Left renal pelvis (tissue), 4 donors: ENCODE measurements at regions not wholly inside any gene's neighbourhood (a gene's known extent, or its start where the extent isn't known, plus 50 kb on each side); places are given as distances from the start of the nearest gene placed in this dataset.

Source experiments
- DNase-seq, 4 donors: peaks; one replicate each; pipeline ENCODE4 v3.0.0-alpha.2; 2013; ENCODE audit warnings: low read depth in 4 of 4, low spot score in 3 of 4

DNA sequence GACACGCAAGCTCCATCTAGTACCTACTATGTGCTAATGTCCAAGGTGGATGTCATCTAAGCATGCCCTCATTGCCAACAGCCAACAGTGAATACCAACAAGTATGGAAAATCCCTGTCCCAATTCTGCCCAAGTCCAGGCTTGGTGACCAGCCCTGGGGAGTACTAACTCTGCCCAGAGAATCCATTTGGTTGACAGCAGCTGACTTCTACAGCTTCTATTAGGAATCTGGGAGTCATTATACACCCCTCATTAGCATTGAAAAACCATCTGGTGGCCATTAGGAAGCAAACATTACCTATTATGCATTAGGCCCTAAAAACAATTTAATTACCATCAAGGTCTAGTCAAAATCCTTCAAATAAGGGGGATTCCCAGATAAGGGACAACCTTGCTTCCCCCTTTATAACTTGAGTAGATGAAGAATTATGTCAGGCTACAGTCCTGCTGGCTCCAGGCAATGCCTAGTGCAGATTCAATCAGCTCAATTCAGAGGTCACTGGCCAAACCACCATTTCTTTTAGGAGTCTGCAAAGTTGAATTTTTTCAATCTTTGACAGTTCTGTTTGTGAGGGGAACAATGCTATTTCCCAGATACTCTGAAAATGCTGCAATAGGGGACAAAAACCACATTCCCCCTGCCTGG lies 228.0 kb upstream of the LDB2 start:
- DNase-seq, result no peak

GRCh38 chr4:17124767-17125166 lies 226.3 kb upstream of the LDB2 start:
- DNase-seq, result no peak

GRCh38 chr4:17120761-17121160 lies 222.3 kb upstream of the LDB2 start:
- DNase-seq, result no peak

GRCh38 chr4:17117746-17118145 lies 219.3 kb upstream of the LDB2 start:
- no peak for DNase-seq

DNA sequence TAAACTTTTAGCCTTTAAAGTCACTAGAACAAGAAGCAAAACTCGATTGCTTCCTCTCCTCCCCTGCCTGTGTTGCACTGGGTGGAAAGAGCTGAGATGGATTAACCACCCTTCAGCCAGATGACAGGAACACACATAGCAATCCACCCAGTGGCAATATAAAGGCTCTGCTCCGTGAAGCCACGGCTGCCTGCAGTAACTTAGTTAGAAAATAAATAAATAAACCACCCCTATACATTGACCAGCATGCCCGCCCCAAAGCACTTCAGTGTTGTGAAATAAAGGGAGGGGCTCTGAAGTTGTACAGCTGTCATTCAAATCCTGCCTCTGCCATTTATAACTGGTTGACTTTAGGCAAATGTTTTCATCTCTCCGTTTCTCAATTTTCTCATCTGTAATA lies 217.1 kb upstream of the LDB2 start:
- no peak for DNase-seq

- DNase-seq, result no peak
Measured at GRCh38 chr4:17112292-17112659, 213.8 kb upstream of the LDB2 start.

DNA sequence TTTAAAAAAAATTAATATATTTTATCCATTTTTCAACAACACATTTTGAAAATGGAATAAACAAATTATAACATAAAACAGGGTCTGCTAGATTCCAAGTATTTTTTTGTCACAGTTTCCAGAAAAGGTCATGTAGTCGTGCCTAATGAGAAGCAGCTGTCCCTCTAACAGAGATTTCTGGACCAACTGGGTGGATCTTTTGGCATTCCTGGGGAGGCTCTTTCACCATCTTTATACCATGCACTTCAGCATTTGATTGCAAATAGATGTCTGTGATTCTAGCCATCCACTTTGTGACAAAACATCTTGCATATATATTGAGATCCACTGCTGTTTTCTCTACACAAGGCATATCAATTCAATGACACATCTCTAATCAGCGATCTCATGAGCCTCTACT lies 210.7 kb upstream of the LDB2 start:
- DNase-seq, result no peak

- DNase-seq, result no peak
Measured at GRCh38 chr4:17103231-17103630, 204.8 kb upstream of the LDB2 start.

- no peak for DNase-seq
Measured at GRCh38 chr4:17098996-17099395, 200.6 kb upstream of the LDB2 start.

GRCh38 chr4:17098401-17098800 lies 200.0 kb upstream of the LDB2 start:
- no peak for DNase-seq

DNA sequence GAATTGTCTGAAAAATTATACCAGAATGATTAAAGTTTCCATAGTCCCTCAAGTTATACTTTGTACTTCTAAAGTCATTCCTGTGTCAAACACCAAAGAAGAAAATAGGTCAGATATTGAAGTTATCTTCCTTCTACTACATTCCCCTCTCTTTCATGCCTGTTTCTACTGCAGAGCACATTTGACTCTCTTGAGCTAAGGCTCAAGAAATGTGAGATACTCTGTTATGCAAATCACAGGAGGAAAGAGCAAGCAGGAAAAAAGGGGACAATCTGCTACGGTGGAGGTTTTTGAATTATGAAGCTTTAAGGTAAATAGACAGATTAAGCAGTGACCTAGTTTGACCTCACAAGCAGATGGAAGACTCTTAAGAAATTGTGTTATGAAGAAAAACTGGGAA lies 198.9 kb upstream of the LDB2 start:
- DNase-seq, result no peak

GRCh38 chr4:17096692-17097091 lies 198.2 kb upstream of the LDB2 start:
- no peak for DNase-seq

- DNase-seq, result no peak
Measured at GRCh38 chr4:17095771-17096170, 197.3 kb upstream of the LDB2 start.

DNA sequence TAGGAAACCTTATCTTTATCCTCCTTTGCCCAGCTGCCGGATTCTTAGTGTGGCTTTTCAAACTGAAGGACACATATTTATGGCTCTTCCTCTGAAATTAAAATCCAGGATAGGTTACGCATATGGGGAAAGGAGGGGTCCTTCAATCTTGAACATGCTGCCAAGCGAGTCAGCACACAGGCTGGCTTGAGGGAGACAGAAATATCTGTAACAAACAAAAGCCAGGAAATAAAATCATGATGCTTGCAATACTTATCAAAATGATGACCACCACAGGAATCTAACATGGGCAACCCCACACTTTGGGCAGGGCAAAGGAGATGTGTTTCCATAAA lies 196.4 kb upstream of the LDB2 start:
- no peak for DNase-seq

DNA sequence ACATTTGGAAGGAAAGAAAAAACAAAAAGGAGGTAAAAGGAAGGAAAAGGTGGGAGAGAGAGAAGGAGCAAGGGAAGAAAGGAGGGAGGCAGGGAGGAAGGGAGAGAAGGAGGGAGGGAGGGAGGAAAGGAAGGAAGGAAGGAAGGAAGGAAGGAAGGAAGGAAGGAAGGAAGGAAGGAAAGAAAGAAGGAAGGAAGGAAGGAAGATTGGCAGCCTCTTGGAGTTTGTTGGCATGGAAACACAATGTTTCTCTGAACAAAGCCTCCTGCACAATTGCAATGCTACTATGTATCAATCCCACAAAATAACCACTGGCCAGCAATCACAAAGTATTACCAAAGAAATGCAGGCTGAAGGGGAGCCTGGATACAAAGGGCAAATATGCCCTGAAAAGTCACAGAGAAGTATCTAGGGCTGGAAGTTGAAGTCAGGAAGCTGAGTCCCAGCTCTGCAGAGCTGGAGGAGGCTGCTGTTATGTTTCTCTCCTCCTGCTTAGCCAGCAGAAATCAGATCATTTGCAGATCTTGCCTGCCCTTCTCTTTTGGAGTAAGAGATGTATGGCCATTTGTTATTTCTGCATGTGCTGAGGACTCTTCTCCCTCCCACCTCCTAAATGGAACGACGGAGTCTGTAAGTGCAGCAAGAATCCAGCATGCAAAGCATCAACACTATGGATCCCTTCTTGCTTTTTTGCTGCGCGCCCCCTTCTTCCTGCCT lies 195.9 kb upstream of the LDB2 start:
- DNase-seq, result no peak

- no peak for DNase-seq
Measured at GRCh38 chr4:17093481-17093880, 195.0 kb upstream of the LDB2 start.

DNA sequence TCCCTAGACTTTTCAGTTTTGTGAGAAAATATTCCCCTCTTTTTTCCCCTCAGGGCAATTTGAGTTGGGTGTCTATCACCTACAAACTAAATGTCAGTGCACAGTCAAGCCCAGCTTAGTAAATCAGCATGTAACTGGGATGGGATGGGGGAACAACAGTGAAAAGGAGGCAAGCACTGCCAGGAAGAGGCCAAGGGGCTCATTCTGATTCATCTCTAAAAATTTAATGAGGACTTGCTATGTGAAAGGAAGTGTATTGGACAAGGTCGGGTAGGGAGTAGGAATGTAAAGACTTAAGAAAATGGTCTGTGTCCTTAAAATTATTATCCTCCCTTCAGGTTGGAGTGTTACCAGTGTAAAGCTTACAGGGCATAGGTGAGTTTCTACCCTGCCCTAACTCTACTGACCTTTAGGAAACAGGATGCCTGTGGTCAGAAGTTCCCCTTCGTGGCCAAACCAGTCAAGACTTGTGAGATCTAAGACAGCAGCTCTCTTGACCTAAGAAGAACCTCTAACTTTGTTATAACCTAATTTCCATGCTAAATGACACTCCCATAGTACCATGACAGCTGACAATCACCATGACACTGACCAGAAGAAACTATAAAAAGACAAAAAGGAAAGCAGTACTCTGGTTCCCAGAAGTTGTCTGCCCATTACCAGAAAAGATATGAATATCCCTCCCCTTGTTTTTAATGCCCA lies 194.4 kb upstream of the LDB2 start:
- DNase-seq, result no peak

DNA sequence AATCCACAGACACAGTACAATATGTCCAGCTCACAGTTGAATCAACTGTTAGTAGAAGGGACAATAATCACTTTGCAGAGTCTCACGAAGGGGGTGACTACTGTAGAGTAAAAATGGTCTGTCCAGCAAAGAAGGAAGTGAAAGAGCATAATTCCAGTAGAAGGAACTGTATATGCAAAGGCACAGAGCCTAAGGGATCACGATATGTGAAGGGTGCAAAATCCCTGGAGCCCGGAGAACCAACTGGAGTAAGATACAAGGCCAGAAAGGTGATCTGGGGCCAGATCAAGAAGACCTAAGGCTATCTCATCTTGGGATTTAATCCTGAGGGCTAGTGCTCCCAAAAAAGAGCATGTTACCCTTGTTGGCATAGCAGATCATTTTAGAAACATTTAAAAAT lies 192.7 kb upstream of the LDB2 start:
- DNase-seq, result no peak

- no peak for DNase-seq
Measured at GRCh38 chr4:17090063-17090462, 191.6 kb upstream of the LDB2 start.

GRCh38 chr4:17085416-17085815 lies 187.0 kb upstream of the LDB2 start:
- DNase-seq, result no peak

DNA sequence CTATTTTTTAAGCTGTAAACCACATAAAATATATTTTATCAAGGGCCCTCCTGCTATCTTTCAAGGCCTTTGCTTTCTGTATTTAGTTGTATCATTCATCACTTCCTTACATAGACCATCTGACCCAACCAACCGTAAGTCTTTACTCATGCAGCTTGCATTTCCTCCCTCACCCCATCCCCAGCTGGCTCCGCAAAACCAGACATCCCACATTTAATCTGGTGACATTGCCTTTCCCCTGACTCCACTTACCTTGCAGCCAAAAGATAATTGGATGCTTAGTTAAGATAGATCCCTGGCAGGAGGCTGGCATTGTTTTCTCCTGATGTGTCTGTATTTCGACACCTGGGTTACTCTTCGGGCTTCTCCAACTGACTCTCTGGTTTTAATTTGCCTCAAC lies 183.7 kb upstream of the LDB2 start:
- DNase-seq, result no peak

DNA sequence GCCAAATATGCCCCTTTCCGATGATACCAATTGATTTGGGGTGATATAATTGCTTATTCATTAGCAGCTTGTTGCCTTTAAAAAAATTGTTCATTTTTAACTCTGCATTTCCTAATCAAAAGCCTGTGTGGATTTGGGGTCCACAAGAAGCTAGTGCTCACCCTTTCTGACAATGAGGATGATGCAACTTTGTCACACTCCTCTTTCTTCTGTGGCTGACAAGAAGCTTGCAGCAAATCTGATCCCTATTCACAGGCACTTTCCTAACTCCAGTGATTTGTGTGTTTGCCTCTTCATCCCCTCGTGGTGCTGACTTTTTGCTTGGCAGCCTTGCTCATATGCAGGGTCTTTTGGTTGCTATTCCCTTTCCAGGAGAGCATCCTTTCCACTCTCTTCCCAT lies 182.7 kb upstream of the LDB2 start:
- DNase-seq, result no peak
